Stomach (tissue), 8 donors: ENCODE measurements at regions not wholly inside any gene's neighbourhood (a gene's known extent, or its start where the extent isn't known, plus 50 kb on each side); places are given as distances from the start of the nearest gene placed in this dataset.

Experiments used
- DNase-seq, 2 donors: peaks; one replicate each; pipeline versions ENCODE4 v3.0.0 to v3.0.0-alpha.2; 2013 to 2019
- H3K27ac ChIP-seq, 5 donors: fragments of 200-600 bp in 4 of 5; sonication (generic) in 4 of 5; one replicate each; pipeline ENCODE4 v1.5.1; 2013 to 2019; ENCODE audit warnings: mild to moderate bottlenecking in 1 of 5, moderate library complexity in 1 of 5
- H3K27me3 ChIP-seq, 3 donors: fragments of 200-600 bp; sonication (generic); one replicate each; pipeline ENCODE4 v1.5.1; 2017 to 2019; ENCODE audit warnings: mixed run types in 1 of 3
- H3K36me3 ChIP-seq, 4 donors: fragments of 200-600 bp; sonication (generic); 1 replicate in 3 of 4; 2 replicates in 1 of 4; pipeline ENCODE4 v1.5.1; 2016 to 2019
- H3K4me1 ChIP-seq, 4 donors: fragments of 200-600 bp; sonication (generic); one replicate each; pipeline ENCODE4 v1.5.1; 2016 to 2019
- H3K4me3 ChIP-seq, 4 donors: fragments of 200-600 bp; sonication (generic) in 3 of 4; one replicate each; pipeline ENCODE4 v1.5.1; 2016 to 2019; ENCODE audit warnings: mild to moderate bottlenecking in 1 of 4
- H3K9me3 ChIP-seq, 4 donors: fragments of 200-600 bp; sonication (generic); one replicate each; pipeline ENCODE4 v1.5.1; 2016 to 2019
- EP300 ChIP-seq: sonication (generic); formaldehyde crosslinking; IDR thresholded peaks from one replicate; pipeline ENCODE4 v1.6.1; 2017; ENCODE audit warnings: antibody characterized with exemption
- POLR2A ChIP-seq, 4 donors: fragments of 450-650 bp; IDR thresholded peaks; one replicate each; pipeline ENCODE4 v1.6.1; 2016; ENCODE audit warnings: antibody characterized with exemption in 4 of 4, control low read depth in 2 of 4, mild to moderate bottlenecking in 1 of 4, moderate library complexity in 1 of 4
- POLR2AphosphoS5 ChIP-seq, 3 donors: sonication (generic); formaldehyde crosslinking; IDR thresholded peaks; one replicate each; pipeline ENCODE4 v1.6.1; 2016; ENCODE audit warnings: antibody characterized with exemption in 3 of 3
- WGBS, 5 donors: extraction: QIAGEN DNeasy Blood & Tissue Kit in 3 of 5; methylation state at CpG; one replicate each; pipeline versions ENCODE4 v1.1.5 to v1.1.7; 2013 to 2018; 5-methylcytosine and 5-hydroxymethylcytosine counted together
- intact Hi-C: fragments of 100-400 bp; cut with DNase I; formaldehyde crosslinking; loops from one replicate; pipeline ENCODE4 v1.15.1; 2023; ENCODE audit warnings: low total_unique reads
- TF ChIP-seq, protein P1 (sequence below), 7 experiments: fragments of 450-650 bp in 4 of 7; fragments of 200-600 bp in 3 of 7; sonication (generic) in 3 of 7; IDR thresholded peaks; one replicate each; pipeline ENCODE4 v1.5.1; 2016 to 2019; ENCODE audit warnings: antibody characterized with exemption in 7 of 7, control low read depth in 2 of 7, mild to moderate bottlenecking in 1 of 7
- donor health status: healthy with polysubstance abuse.
- donor health status: Bipolar disorder and iron deficiency.
- donor health status: healthy.

DNA sequence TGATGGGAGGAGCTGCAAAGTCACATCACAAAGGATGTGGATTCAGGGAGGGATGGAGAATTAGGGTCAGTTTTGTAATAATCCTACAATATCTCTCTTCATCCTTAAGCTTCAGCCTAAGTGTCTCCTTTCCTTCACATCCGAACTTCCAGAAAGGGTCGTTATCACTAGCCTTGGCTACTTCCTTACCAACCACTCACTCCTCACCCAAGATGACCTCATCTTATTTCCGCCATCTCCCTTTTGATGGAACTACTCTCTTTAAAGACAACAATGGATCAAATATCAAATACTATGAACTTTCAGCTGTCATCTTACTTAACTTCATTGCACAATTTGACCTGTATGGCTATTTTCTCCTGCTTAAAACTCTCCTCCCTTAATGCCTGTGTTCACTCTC is 69.6 kb upstream of the BARHL2 start:
- no peak for TF ChIP-seq POLR2A (IDR thresholded peaks at IDR 0.05)
- TF ChIP-seq POLR2AphosphoS5 (IDR thresholded peaks at IDR 0.05) = no peak
- TF ChIP-seq, protein P1, sequence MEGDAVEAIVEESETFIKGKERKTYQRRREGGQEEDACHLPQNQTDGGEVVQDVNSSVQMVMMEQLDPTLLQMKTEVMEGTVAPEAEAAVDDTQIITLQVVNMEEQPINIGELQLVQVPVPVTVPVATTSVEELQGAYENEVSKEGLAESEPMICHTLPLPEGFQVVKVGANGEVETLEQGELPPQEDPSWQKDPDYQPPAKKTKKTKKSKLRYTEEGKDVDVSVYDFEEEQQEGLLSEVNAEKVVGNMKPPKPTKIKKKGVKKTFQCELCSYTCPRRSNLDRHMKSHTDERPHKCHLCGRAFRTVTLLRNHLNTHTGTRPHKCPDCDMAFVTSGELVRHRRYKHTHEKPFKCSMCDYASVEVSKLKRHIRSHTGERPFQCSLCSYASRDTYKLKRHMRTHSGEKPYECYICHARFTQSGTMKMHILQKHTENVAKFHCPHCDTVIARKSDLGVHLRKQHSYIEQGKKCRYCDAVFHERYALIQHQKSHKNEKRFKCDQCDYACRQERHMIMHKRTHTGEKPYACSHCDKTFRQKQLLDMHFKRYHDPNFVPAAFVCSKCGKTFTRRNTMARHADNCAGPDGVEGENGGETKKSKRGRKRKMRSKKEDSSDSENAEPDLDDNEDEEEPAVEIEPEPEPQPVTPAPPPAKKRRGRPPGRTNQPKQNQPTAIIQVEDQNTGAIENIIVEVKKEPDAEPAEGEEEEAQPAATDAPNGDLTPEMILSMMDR (IDR thresholded peaks at IDR 0.05) = no peak
- TF ChIP-seq EP300 = no peak
- Histone ChIP-seq H3K27me3 (no peaks in the 10 kb centered on the region), H3K4me3 (no peak overlapping the region), H3K27ac (no peak overlapping the region), H3K4me1 (no peaks in the 10 kb centered on the region), H3K9me3 (peaks cover 0 to 15% (median 6%) of the 10 kb centered on the region in 4 donors), H3K36me3 (no peaks in the 10 kb centered on the region)
- intact Hi-C loops = no loop called here
- no peak for DNase-seq
- 77 to 87% (median 81%) methylated on average over 3 of the region's 3 CpGs for WGBS, 5 donors

GRCh38 chr1:90784186-90784847 is 67.2 kb upstream of the BARHL2 start:
- Histone ChIP-seq H3K4me3 (no peak overlapping the region), H3K36me3 (no peaks in the 10 kb centered on the region), H3K27me3 (no peaks in the 10 kb centered on the region), H3K27ac (no peak overlapping the region), H3K9me3 (peaks cover 0 to under 1% (median 0%) of the 10 kb centered on the region in 4 donors), H3K4me1 (no peaks in the 10 kb centered on the region)
- DNase-seq = no peak
- intact Hi-C loops = no loop called here
- TF ChIP-seq POLR2A (IDR thresholded peaks at IDR 0.05) (no peak), POLR2AphosphoS5 (IDR thresholded peaks at IDR 0.05) (no peak), EP300 (no peak)
- TF ChIP-seq, protein P1 (IDR thresholded peaks at IDR 0.05) = no peak
- 37 to 57% (median 49%) methylated on average over 2 of the region's 2 CpGs for WGBS, 5 donors

- no peaks in the 10 kb centered on the region for H3K27me3 ChIP-seq
- H3K4me3 ChIP-seq = no peak overlapping the region
- H3K36me3 ChIP-seq = no peaks in the 10 kb centered on the region
- TF ChIP-seq POLR2A (IDR thresholded peaks at IDR 0.05) (no peak), POLR2AphosphoS5 (IDR thresholded peaks at IDR 0.05) (no peak), EP300 (no peak)
- TF ChIP-seq, protein P1 (IDR thresholded peaks at IDR 0.05) = no peak
- H3K4me1 ChIP-seq = no peaks in the 10 kb centered on the region
- no peaks in the 10 kb centered on the region for H3K9me3 ChIP-seq
- WGBS, 5 donors = 69 to 78% (median 71%) methylated on average over 6 of the region's 6 CpGs
- H3K27ac ChIP-seq = no peak overlapping the region
- intact Hi-C loops = no loop called here
- DNase-seq = no peak
These were observed 66.1 kb upstream of the BARHL2 start for GRCh38 chr1:90783181-90783580.

GRCh38 chr1:90782046-90782445 is 64.9 kb upstream of the BARHL2 start:
- Histone ChIP-seq H3K4me1 (no peaks in the 10 kb centered on the region), H3K36me3 (no peaks in the 10 kb centered on the region), H3K27me3 (no peaks in the 10 kb centered on the region), H3K27ac (no peak overlapping the region), H3K4me3 (no peak overlapping the region), H3K9me3 (no peaks in the 10 kb centered on the region)
- DNase-seq = no peak
- TF ChIP-seq POLR2A (IDR thresholded peaks at IDR 0.05) (no peak), POLR2AphosphoS5 (IDR thresholded peaks at IDR 0.05) (no peak), EP300 (no peak)
- TF ChIP-seq, protein P1 (IDR thresholded peaks at IDR 0.05) = no peak
- WGBS, 5 donors = 57 to 89% (median 82%) methylated on average over 2 of the region's 2 CpGs
- intact Hi-C loops = no loop called here
